NCI-H1694 treated with DMSO at 0.1 percent for 48 hours (cell line): ENCODE measurements at regions not wholly inside any gene's neighbourhood (a gene's known extent, or its start where the extent isn't known, plus 50 kb on each side); places are given as distances from the start of the nearest gene placed in this dataset.

ENCODE experiments used
- DNase-seq: peaks from one replicate; lab custom pipeline; 2025; lab: John Stamatoyannopoulos, UW

- peak; percentile 41 for DNase-seq
These were observed 437.3 kb upstream of the MPDZ start for GRCh38 chr9:13716601-13717321.

- no peak for DNase-seq
These were observed 436.6 kb upstream of the MPDZ start for GRCh38 chr9:13716090-13716489.

GRCh38 chr9:13715430-13715829, 435.9 kb upstream of the MPDZ start:
- DNase-seq = no peak

GRCh38 chr9:13707612-13708576, 428.4 kb upstream of the MPDZ start:
- DNase-seq = no peak

- DNase-seq = peak; percentile 19
These were observed 426.4 kb upstream of the MPDZ start for GRCh38 chr9:13705918-13706317.

- DNase-seq = no peak
These were observed 425.9 kb upstream of the MPDZ start for GRCh38 chr9:13705373-13705772.

GRCh38 chr9:13690595-13690994, 411.1 kb upstream of the MPDZ start:
- DNase-seq = no peak

GRCh38 chr9:13689925-13690324, 410.4 kb upstream of the MPDZ start:
- no peak for DNase-seq

GRCh38 chr9:13688990-13689600, 409.6 kb upstream of the MPDZ start:
- peak; percentile 9 for DNase-seq

GRCh38 chr9:13688223-13688989, 408.9 kb upstream of the MPDZ start:
- DNase-seq = no peak

GRCh38 chr9:13684656-13685055, 405.2 kb upstream of the MPDZ start:
- DNase-seq = no peak

GRCh38 chr9:13677801-13678200, 398.3 kb upstream of the MPDZ start:
- DNase-seq = no peak

GRCh38 chr9:13675638-13676000, 396.1 kb upstream of the MPDZ start:
- DNase-seq = no peak

- DNase-seq = no peak
These were observed 395.6 kb upstream of the MPDZ start for GRCh38 chr9:13674926-13675637.

- no peak for DNase-seq
These were observed 393.9 kb upstream of the MPDZ start for GRCh38 chr9:13673348-13673747.

GRCh38 chr9:13665418-13666066, 386.1 kb upstream of the MPDZ start:
- no peak for DNase-seq

- no peak for DNase-seq
These were observed 381.5 kb upstream of the MPDZ start for GRCh38 chr9:13661014-13661413.

- no peak for DNase-seq
These were observed 372.6 kb upstream of the MPDZ start for GRCh38 chr9:13651969-13652663.

- no peak for DNase-seq
These were observed 372.0 kb upstream of the MPDZ start for GRCh38 chr9:13651526-13651925.

- no peak for DNase-seq
These were observed 369.2 kb upstream of the MPDZ start for GRCh38 chr9:13648676-13649075.
